ENCODE measurements at regions not wholly inside any gene's neighbourhood (a gene's known extent, or its start where the extent isn't known, plus 50 kb on each side); places are given as distances from the start of the nearest gene placed in this dataset.
"Not testable (repeated sequence)": the region's sequence is repeated elsewhere in the genome, so short reads cannot be mapped to it uniquely, and the experiment has no call there.

GRCh38 chr14:52202151-52202550, 65.3 kb upstream of the PTGDR start:
- no peak for DNase-seq (ENCODE audit: low read depth)

GRCh38 chr14:52190337-52190931, 77.1 kb upstream of the PTGDR start:
- DNase-seq (ENCODE audit: low read depth): no peak

- DNase-seq (ENCODE audit: low read depth): no peak
Observed at GRCh38 chr14:52189325-52189724, 78.2 kb upstream of the PTGDR start.

- peak; percentile 8 for DNase-seq (ENCODE audit: low read depth)
Observed at GRCh38 chr14:52188381-52188780, 79.1 kb upstream of the PTGDR start.

- no peak for DNase-seq (ENCODE audit: low read depth)
Observed at GRCh38 chr14:52185178-52185577, 82.3 kb upstream of the PTGDR start.

GRCh38 chr14:52182853-52183252, 84.6 kb upstream of the PTGDR start:
- no peak for DNase-seq (ENCODE audit: low read depth)

GRCh38 chr14:52179141-52179790, 88.2 kb upstream of the PTGDR start:
- DNase-seq (ENCODE audit: low read depth): no peak

- DNase-seq (ENCODE audit: low read depth): no peak
Observed at GRCh38 chr14:52175982-52176502, 91.5 kb upstream of the PTGDR start.

GRCh38 chr14:52171932-52172331, 95.6 kb upstream of the PTGDR start:
- DNase-seq (ENCODE audit: low read depth): peak; percentile 13

GRCh38 chr14:52166822-52167221, 98.0 kb upstream of the NID2 start:
- no peak for DNase-seq (ENCODE audit: low read depth)

GRCh38 chr14:52155651-52156213, 86.9 kb upstream of the NID2 start:
- DNase-seq (ENCODE audit: low read depth): no peak

- no peak for DNase-seq (ENCODE audit: low read depth)
Observed at GRCh38 chr14:52154992-52155650, 86.3 kb upstream of the NID2 start.

- no peak for DNase-seq (ENCODE audit: low read depth)
Observed at GRCh38 chr14:52153939-52154338, 85.1 kb upstream of the NID2 start.

- no peak for DNase-seq (ENCODE audit: low read depth)
Observed at GRCh38 chr14:52150162-52150561, 81.3 kb upstream of the NID2 start.

- DNase-seq (ENCODE audit: low read depth): no peak
Observed at GRCh38 chr14:52148371-52148770, 79.5 kb upstream of the NID2 start.

- DNase-seq (ENCODE audit: low read depth): no peak
Observed at GRCh38 chr14:52146504-52146903, 77.6 kb upstream of the NID2 start.

- not testable (repeated sequence) for DNase-seq (ENCODE audit: low read depth)
Observed at GRCh38 chr14:52144099-52144498, 75.2 kb upstream of the NID2 start.

GRCh38 chr14:52142504-52142903, 73.6 kb upstream of the NID2 start:
- no peak for DNase-seq (ENCODE audit: low read depth)

GRCh38 chr14:52131640-52132320, 62.9 kb upstream of the NID2 start:
- peak; percentile 93 for DNase-seq (ENCODE audit: low read depth)

GRCh38 chr14:52129721-52130120, 60.9 kb upstream of the NID2 start:
- peak; percentile 42 for DNase-seq (ENCODE audit: low read depth)

GRCh38 chr14:52125885-52126284, 57.0 kb upstream of the NID2 start:
- DNase-seq (ENCODE audit: low read depth): no peak

All from amniotic epithelial cell (primary cell).